GM21576 (cell line): ENCODE measurements at regions not wholly inside any gene's neighbourhood (a gene's known extent, or its start where the extent isn't known, plus 50 kb on each side); places are given as distances from the start of the nearest gene placed in this dataset.
"Not testable (repeated sequence)": the region's sequence is repeated elsewhere in the genome, so short reads cannot be mapped to it uniquely, and the experiment has no call there.

Source experiments
- ATAC-seq: cut with Tn5 transposase; IDR thresholded peaks from one replicate; pipeline ENCODE4 v1.9.1; 2021; ENCODE audit warnings: mild to moderate bottlenecking, moderate library complexity; ENCODE audit not compliant: unreplicated experiment

- no peak for ATAC-seq
Observed at GRCh38 chr12:74595696-74596095, 58.1 kb downstream of the ATXN7L3B start.

- no peak for ATAC-seq
Observed at GRCh38 chr12:74598819-74599218, 61.2 kb downstream of the ATXN7L3B start.

GRCh38 chr12:74599932-74600331 lies 62.3 kb downstream of the ATXN7L3B start:
- no peak for ATAC-seq

- ATAC-seq = not testable (repeated sequence)
Observed at GRCh38 chr12:74600817-74601216, 63.2 kb downstream of the ATXN7L3B start.

GRCh38 chr12:74602881-74603672 lies 65.4 kb downstream of the ATXN7L3B start:
- no peak for ATAC-seq

- no peak for ATAC-seq
Observed at GRCh38 chr12:74608231-74608775, 70.7 kb downstream of the ATXN7L3B start.

- ATAC-seq = no peak
Observed at GRCh38 chr12:74610711-74611110, 73.1 kb downstream of the ATXN7L3B start.

- ATAC-seq = no peak
Observed at GRCh38 chr12:74614426-74614825, 76.8 kb downstream of the ATXN7L3B start.

GRCh38 chr12:74619084-74619483 lies 81.4 kb downstream of the ATXN7L3B start:
- ATAC-seq = no peak

- no peak for ATAC-seq
Observed at GRCh38 chr12:74619884-74620283, 82.2 kb downstream of the ATXN7L3B start.

- no peak for ATAC-seq
Observed at GRCh38 chr12:74620921-74621320, 83.3 kb downstream of the ATXN7L3B start.

GRCh38 chr12:74624201-74624600 lies 86.6 kb downstream of the ATXN7L3B start:
- ATAC-seq = no peak

GRCh38 chr12:74626397-74626796 lies 88.8 kb downstream of the ATXN7L3B start:
- ATAC-seq = peak; percentile 85

- no peak for ATAC-seq
Observed at GRCh38 chr12:74641262-74641661, 103.6 kb downstream of the ATXN7L3B start.

- ATAC-seq = no peak
Observed at GRCh38 chr12:74641694-74642093, 104.1 kb downstream of the ATXN7L3B start.

- no peak for ATAC-seq
Observed at GRCh38 chr12:74644681-74645080, 107.0 kb downstream of the ATXN7L3B start.

GRCh38 chr12:74646831-74647230 lies 109.2 kb downstream of the ATXN7L3B start:
- ATAC-seq = peak; percentile 50

- no peak for ATAC-seq
Observed at GRCh38 chr12:74647256-74647655, 109.6 kb downstream of the ATXN7L3B start.

GRCh38 chr12:74656251-74656650 lies 118.6 kb downstream of the ATXN7L3B start:
- ATAC-seq = no peak

- ATAC-seq = no peak
Observed at GRCh38 chr12:74660442-74660841, 122.8 kb downstream of the ATXN7L3B start.

- ATAC-seq = no peak
Observed at GRCh38 chr12:74663958-74664357, 126.3 kb downstream of the ATXN7L3B start.

- ATAC-seq = no peak
Observed at GRCh38 chr12:74665690-74666089, 128.1 kb downstream of the ATXN7L3B start.

- no peak for ATAC-seq
Observed at GRCh38 chr12:74671421-74671820, 133.8 kb downstream of the ATXN7L3B start.
